NB4 (cell line): ENCODE measurements at regions not wholly inside any gene's neighbourhood (a gene's known extent, or its start where the extent isn't known, plus 50 kb on each side); places are given as distances from the start of the nearest gene placed in this dataset.

ENCODE experiments used
- CTCF ChIP-seq: IDR thresholded peaks from one replicate; pipeline ENCODE4 v1.5.1; 2012; ENCODE audit warnings: low read depth, low read length
- POLR2A ChIP-seq: IDR thresholded peaks from 2 replicates; pipeline ENCODE4 v1.6.1; 2011; ENCODE audit warnings: mild to moderate bottlenecking; ENCODE audit not compliant: insufficient read length; ENCODE audit errors: extremely low read depth

GRCh38 chr3:22835041-22835440 is 368.1 kb upstream of the UBE2E2 start:
- TF ChIP-seq CTCF (no peak), POLR2A (no peak)
